ENCODE measurements at regions not wholly inside any gene's neighbourhood (a gene's known extent, or its start where the extent isn't known, plus 50 kb on each side); places are given as distances from the start of the nearest gene placed in this dataset.

GRCh38 chr1:90220496-90220895 is 225.6 kb downstream of the ZNF326 start:
- TF ChIP-seq POLR2A (IDR thresholded peaks at IDR 0.05; ENCODE audit: extremely low read depth, insufficient read length) (no peak), MAX (IDR thresholded peaks at IDR 0.05; ENCODE audit: low read depth, low read length) (no peak), CTCF (IDR thresholded peaks at IDR 0.05; ENCODE audit: low read depth, low read length) (no peak)
